HG03060 (cell line): ENCODE measurements at regions not wholly inside any gene's neighbourhood (a gene's known extent, or its start where the extent isn't known, plus 50 kb on each side); places are given as distances from the start of the nearest gene placed in this dataset.

Experiments
- ATAC-seq: cut with Tn5 transposase; IDR thresholded peaks from one replicate; pipeline ENCODE4 v1.9.1; 2021; ENCODE audit warnings: low read depth, moderate number of reproducible peaks; ENCODE audit not compliant: unreplicated experiment

DNA sequence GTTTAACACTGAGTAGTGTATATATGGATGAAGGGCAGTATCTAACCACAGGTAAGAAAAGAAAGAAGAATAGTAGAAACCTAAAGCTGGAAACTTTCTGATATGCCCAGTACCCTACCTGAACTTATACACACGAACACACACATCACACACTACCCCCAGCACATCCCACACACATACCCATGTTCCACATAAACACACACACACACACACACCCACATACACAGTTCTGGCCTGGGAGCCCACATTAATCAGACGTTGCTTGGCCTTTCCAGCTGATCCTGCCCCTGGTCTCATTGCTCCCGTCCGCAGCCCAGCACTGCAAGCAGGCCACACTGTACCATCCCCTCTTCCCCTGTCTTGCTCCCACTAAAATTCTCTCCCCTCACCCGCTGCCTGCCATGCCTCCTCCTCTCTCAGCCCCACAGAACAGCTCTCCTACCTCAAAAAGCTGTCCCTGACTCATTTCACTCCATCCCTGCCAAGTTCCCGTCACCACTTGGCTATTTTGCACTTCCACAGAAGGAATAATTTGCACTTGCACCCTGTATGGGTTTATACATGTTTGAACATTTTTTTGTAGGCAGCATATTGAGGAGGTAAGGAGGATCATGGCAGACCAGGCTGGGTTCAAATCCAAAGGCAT lies 185.8 kb upstream of the PPP2R3A start:
- ATAC-seq, result no peak

DNA sequence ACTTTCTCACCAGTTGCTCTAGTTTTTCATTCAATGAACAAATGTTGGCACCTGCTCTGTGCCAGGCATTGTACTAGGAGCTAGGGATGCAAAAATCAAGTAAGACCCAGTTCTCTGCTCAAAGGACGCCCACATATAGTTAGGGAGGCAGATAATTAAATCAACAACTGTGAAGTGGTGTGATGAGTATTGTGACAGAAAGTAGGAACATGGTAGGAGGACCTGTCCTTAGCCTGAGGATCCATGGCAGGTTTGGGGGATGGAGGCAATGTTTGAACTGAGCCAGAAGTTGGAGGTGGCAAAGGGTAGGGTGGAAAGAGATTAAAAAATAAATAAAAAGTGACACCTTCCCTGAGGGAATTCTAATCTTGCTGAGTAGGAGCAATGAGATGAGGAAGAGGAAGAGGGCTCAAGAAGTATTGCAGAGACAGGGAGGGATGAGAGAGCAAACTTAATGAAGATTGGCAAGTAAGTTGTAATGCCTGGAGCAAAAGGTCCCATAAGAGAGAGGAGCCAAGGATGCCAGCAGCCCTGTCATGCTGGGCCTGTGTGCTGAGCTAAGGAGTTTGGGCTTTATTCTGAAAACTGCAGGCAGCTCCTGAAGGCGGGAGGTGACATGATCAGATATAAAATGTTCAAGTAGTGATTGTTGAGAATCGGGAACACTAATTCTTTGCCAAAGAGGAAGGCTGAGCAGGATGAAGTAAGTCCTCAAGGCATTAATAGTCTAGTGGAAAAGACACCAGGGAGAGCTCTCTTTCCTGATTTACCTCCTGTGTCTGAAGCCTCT lies 184.3 kb upstream of the PPP2R3A start:
- no peak for ATAC-seq

DNA sequence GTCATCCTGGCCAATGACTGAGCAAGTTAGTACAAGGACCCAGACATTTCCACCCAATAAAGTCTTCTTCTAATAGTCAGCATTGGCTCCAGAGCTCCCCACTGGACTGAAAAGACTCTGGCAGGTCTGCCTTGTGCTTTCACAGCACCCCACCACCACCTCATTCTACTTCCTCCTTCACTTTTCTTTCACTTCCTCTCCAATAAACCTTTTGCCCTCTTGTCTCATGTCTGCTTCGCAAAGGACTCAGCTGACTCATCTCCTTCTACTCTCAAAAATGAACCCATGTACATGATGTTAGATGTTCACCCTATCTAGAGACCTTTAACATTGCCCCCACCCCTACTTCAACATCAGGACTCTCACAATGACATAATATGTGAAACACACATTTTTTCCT lies 181.0 kb upstream of the PPP2R3A start:
- peak; percentile 85 for ATAC-seq

DNA sequence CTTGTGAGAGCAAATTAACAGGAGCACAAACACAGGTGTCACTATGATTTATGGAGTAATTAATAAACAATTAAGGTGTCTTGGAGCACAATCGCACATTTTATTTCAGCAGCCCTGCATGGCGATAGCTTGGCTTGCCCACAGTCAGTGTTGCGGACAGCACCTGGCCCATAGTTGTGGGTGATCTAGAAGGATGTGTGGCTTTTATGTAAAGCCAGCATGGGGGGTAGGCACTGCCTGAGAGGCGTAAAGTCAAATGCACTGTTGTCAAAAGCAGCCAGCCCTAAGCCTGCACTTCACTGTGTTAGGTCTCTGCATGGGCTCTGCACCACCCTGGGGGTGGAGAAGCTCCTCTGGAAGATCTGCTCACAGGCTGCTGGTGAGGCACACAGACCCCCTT lies 177.4 kb upstream of the PPP2R3A start:
- ATAC-seq, result no peak

DNA sequence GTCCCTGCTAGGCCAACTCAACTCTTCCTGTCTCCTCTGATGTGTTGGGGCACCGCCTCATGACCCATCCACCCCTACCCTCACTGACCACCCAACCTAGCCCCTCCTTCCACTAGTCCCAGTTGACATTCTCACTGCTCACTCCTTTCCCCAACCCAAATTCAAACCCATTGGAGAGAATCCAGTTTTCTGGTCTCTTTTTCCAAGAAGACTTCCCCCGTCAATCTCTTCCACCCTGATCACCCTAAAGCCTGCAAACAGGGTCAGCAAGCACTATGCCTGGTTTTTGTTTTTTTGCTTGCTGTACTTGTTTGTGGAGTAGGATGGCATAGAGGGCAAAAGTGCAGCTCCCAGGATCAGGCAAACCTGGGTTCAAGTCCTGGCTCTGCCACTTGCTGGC lies 176.6 kb upstream of the PPP2R3A start:
- ATAC-seq, result no peak

DNA sequence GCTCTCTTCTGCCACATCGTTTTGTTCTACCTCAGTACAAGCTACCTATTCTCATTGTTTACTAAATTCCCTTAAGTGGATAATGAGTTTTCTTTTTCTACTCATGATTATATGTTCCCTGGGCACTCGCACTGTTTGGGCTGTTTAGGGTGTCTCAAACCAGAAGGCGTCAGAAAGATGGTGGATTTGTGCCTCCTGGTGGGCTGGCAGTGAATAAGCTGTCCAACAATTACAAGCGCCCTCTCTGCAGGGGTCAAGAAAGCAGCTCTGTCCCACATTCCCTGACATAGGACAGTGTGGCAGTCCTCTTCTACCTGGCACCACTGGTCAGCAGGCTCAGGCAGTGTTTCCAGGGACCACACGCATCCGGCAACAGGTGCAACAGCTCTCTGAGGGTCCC lies 173.4 kb upstream of the PPP2R3A start:
- ATAC-seq, result no peak

DNA sequence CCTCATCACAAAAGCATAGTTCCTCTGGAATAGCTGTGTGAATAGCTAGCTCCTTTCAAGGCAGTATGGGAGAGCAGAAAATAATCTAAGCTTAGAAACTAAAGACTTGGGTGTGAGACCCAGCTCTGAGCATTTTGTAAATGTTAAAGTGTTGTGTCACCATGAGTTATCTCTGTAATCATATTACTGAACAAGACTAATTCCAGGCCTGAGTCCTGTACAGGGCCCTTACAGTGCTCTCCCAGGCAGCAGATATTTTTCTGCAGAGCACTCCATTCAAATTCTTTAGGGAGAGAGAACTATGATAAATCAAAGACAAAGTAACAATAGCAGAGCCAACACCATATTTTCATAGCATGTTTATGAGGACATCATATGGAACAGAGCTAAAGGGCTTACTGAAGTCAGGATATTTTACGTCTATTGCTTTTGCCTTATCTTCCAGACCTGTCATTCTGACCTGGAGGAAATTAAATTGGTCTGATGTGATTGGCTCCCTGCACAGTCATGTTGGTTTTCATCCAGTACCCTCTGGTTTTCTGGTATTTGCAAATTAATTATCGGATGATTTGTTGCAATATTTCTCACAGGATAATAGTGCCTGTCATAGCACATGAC lies 172.6 kb upstream of the PPP2R3A start:
- no peak for ATAC-seq

DNA sequence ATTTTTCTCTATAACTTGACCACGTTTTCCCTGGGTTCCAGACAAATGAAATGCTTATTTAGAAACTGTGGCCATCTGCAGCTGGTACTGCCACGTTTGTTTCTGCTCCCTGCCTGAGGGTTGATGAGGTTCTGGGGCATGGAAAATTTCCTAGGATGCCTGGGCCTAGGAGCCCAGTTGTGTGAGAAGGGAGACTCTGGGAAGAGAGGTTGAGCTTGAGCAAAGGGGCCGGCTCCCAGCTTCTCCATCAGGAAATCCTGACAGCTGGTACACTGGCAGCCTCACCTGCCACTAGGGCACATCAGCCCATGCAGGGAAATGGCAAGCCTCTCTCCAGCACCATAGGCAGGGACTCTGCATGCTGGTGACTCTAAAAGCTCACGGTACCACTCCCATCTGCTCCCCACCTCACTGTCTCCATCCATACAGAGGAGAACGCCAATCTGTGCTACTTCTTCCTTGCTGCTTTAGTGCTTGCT lies 165.4 kb upstream of the PPP2R3A start:
- ATAC-seq, result no peak

DNA sequence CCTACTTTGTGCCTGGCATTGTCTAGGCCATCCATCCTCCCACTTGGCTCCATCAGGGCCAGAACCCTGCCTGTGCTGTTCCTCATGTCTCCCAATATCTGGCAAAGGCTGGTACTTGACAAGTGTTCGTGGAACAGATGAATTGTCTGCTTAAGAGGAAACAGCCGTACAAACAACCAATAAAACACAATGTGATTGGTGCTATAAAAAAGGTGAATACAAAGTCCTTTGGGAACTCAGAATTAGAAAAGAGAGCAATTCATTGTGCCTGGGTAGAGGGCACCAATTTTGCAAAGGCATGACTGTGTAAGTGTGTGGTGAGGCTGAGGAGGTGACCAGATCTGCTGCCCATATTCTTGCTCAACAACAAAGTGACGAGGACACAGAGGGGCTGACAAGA lies 164.5 kb upstream of the PPP2R3A start:
- ATAC-seq, result no peak

DNA sequence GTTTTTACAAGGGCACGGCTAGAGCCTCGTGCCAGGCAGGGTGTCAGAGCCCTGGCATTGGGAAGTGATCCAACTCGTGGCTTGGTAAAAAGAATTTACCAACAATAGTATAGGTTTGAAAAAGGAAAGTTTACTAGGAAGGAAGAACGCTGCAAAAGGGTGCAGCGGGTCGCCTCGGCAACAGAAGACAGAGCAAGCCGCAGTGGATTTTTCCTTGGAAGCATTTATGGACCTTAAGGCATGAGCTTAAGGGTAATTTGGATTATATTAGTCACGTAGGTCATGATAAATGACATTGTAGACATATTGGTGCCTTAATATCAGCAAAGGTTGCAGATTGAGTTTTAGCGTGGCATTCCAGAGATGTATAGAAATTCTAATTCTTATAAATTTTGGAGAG lies 163.4 kb upstream of the PPP2R3A start:
- no peak for ATAC-seq

DNA sequence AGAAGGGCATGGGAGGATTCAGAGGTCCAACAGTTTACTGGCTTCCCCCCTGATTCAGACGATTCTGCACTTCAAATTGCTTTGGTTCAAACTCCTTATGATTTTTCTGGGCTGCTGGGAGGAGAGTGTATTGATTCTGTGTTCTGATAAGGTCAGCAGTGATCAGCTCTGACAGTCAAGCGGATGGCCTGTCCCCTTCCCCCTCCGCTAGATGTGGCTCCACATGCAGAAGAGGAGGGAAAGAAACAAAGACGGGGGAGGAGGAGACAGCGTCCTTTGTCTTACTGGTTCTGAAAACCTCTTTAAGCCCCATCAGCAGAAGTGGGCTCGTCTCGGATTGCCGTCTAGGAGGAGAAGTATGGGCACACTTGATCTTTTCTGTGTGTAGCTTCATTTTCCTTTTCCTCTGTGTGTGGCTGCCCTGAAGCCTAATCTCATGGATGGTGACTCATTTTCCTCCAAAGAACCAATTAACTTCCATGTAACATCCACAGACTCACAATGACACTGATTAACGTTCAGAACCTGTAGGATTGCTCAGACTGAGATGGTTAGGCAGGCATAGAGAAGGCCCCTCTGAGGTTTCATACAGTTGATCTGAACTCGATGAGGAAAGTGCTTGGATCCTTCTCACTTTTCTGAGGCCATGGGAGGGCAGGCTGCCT lies 162.4 kb upstream of the PPP2R3A start:
- no peak for ATAC-seq

DNA sequence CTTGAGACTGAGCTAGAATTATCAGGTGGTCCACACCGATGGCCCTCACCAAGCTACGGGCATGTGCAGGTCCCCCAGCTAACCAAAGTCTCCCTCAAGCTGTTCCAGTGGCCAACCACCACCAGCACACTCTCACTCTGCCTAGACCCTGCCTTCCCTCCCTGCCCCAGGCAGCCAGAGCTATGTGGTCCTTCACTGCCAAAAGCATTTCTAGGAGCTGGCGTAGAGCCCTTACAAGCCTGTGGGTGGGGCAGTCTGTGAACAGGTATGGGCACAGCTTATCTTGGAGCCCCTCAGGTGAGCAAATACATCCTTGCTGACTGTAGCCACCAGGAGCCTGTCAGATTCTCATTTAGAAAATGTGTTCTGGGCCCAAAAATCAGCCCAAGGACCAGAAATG lies 159.8 kb upstream of the PPP2R3A start:
- ATAC-seq, result no peak

DNA sequence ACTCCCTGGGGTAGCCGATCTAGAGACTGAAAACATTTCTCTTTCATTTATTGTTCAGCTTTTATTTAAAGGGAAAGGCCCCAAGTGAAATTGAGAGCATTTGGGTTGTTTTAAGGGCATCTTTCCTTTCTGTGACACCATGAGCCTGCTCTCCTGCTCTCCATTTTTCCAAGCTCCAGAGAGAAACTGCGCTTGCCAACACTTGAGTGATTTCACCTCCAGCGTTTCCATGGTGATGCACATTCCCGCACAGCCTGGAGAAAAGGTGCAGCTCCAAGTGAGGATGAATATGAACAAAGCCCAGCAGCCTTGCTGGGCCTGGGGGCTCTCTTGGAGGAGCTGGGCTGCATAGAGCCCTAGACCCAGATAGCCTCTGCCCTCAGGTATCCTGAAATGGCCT lies 159.2 kb upstream of the PPP2R3A start:
- ATAC-seq, result no peak

DNA sequence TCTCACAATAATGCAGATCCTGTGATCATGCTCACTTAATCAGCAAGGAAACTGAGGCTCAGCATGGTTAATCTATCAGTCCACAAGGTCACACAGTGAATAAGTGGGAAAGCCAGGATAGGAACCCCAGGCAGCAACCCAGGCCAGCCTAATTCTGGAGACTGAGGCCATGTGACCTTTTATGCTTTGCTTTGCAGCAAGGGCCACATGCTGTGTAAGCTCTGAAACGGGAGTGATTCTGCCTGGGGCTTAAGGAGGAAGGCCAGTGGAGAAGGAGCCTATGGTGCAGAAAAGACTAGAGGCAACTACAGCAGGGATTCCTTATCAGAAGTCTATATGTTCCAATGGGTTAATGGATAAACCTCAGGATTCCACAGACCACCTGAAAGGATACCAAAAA lies 157.6 kb upstream of the PPP2R3A start:
- ATAC-seq, result no peak

DNA sequence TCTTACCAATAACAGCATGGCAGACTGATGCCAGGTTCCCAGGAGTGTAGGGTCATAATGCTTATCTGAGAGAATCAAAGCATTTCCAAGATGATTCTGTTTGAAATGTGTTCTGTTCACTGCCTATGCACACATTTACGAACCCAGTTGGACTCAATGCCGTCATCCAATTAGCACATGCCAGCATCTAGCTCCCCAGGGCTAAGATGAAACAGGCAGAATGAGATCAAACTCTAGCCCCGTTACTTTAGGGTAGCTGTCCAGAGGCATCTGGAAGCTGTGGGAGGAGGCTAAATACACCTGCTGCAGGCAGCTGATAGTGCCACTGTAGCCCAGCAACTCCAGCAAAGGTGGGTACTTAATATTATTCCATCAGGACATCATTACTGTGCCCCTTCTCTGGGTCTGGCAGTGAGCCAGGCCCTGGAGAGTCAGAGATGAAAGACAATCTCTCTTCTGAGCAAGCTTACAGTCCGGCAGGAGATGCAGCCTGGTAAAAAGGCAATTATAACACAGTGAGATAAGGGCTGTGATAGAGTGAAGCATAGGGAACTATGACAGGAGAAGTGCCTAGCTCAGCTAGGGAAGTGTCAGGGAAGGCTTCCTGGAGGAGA lies 156.4 kb upstream of the PPP2R3A start:
- no peak for ATAC-seq

DNA sequence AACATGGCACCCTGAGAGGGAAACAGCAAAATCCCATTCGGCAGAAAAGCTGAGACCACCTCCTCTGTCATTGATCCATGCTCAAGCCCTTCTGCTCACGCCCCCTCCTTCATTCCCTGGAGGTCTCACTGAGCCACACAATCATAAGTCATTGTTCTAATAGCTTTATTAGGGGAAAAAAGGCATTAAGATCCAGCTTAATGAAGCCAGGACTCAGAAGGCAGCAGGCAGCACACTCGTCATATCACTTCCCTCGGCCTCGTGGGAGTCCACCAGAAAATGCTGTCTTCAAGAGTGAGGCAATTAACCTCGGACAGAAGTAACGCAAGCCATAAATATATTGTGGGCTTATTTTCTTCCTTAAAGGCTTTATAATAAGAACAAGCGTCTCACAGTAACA lies 153.9 kb upstream of the PPP2R3A start:
- ATAC-seq, result no peak

DNA sequence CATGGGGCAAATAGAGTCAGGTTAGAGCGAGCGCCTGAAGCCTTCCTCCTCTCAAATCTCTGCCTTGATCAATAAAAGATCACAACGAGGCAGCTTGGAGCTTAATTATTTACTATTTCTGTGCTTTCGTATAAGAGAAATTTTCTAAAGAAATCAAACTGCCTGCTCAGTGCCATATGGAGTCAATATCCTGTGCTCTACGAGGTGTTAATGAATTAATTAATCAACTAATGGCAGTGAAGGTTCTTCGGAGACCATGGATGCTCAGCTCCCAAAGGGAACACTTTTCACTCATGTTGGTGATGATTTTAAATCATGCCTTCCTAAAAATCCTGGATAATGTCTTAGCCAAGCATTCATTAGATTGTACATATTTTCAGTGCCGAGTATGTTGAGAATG lies 153.5 kb upstream of the PPP2R3A start:
- no peak for ATAC-seq

DNA sequence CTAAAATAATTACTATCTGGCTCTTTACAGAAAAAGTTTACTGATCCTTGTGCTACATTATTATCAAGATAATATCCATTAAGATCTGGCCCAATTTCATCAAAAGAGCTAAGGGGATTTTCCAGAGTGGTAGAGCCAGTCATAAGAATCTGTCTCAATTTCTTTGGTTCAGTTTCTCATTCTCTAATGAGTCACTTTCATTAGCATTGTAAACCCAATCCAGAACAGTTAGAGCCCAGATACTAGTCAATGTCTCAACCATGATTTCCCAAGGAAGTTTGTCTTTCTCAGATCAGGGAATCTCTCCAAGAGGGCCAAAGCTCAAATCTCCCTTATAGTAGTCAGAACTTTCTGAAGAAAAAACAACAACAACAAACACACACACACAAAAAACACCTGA lies 131.1 kb upstream of the PPP2R3A start:
- no peak for ATAC-seq

DNA sequence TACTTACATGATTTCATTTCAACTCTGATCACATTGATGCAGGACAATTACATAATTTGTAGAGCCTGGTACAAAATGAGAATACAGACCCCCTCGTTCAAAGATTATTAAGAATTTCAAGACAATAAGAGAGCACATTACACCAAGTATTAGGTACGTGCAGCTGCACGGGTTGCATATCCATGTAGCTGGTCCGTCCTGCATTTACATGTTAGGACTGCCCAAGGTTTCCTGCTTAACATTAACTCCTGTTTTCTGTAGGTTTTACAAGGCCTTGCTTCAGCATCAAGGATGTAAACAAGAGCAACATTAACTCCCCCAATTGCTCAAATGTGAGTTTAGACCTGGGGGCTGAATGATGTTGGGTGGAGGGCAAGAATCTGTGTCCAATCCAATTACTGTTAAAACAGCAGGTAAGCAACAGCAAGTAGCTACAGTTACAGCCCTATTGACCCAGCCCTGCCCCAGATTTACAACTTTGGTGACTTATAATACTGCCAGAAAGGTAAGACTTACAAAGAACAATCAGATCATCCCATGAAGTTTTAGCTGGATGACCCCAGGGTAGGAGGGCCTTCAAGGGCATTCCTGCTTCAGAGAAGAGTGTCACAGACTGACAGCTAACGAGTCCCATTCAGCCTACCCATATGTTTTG lies 127.4 kb upstream of the PPP2R3A start:
- no peak for ATAC-seq

DNA sequence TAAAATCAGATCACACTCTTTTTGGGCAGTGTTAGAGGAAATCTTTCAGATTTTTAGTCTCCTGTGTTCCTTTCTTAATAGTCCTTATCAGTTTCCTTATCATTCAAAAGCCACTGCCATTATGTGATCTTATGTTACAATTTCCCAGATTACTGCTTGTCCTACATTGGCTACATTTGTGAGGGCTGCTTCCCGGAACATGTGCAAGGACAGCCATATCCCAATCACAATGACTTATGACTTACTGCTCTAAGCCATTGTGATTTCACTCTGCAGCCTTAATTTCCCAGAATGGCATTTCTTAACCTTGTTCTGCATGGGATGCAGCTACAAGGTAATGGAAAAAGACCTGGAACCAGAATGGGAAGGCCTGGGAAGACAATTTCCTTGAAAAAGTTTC lies 125.1 kb upstream of the PPP2R3A start:
- no peak for ATAC-seq
